AG09309 (cell line): ENCODE measurements at regions not wholly inside any gene's neighbourhood (a gene's known extent, or its start where the extent isn't known, plus 50 kb on each side); places are given as distances from the start of the nearest gene placed in this dataset.

ENCODE experiments used
- DNase-seq: peaks from one replicate; pipeline ENCODE4 v3.0.0-alpha.2; 2010; ENCODE audit warnings: low read depth
- H3K4me3 ChIP-seq: 2 replicates; pipeline ENCODE4 v1.5.1; 2011; ENCODE audit warnings: mild to moderate bottlenecking, low read depth, low read length, moderate library complexity; ENCODE audit not compliant: control insufficient read depth
- CTCF ChIP-seq: IDR thresholded peaks from 2 replicates; pipeline ENCODE4 v1.5.1; 2011; ENCODE audit warnings: mild to moderate bottlenecking, low read depth, low read length, inconsistent platforms; ENCODE audit not compliant: insufficient read depth, control insufficient read depth; ENCODE audit errors: missing control alignments

- H3K4me3 ChIP-seq: no peak overlapping the region
- TF ChIP-seq CTCF: no peak
- DNase-seq: no peak
Observed at GRCh38 chr3:95629802-95630201, 1184.6 kb upstream of the EPHA6 start.

- H3K4me3 ChIP-seq: no peak overlapping the region
- no peak for TF ChIP-seq CTCF
- no peak for DNase-seq
Observed at GRCh38 chr3:95645291-95645690, 1169.1 kb upstream of the EPHA6 start.

- H3K4me3 ChIP-seq: no peak overlapping the region
- no peak for DNase-seq
- no peak for TF ChIP-seq CTCF
Observed at GRCh38 chr3:95654570-95655362, 1159.6 kb upstream of the EPHA6 start.

GRCh38 chr3:95655363-95655986 is 1158.9 kb upstream of the EPHA6 start:
- no peak overlapping the region for H3K4me3 ChIP-seq
- no peak for DNase-seq
- no peak for TF ChIP-seq CTCF

- no peak overlapping the region for H3K4me3 ChIP-seq
- no peak for TF ChIP-seq CTCF
- DNase-seq: no peak
Observed at GRCh38 chr3:95670765-95671164, 1143.6 kb upstream of the EPHA6 start.

GRCh38 chr3:95673215-95673614 is 1141.2 kb upstream of the EPHA6 start:
- DNase-seq: no peak
- no peak for TF ChIP-seq CTCF
- no peak overlapping the region for H3K4me3 ChIP-seq
